Endometrium (tissue), 2 donors: ENCODE measurements at regions not wholly inside any gene's neighbourhood (a gene's known extent, or its start where the extent isn't known, plus 50 kb on each side); places are given as distances from the start of the nearest gene placed in this dataset.
"Not testable (repeated sequence)": the region's sequence is repeated elsewhere in the genome, so short reads cannot be mapped to it uniquely, and the experiment has no call there.

Source experiments
- FAIRE-seq: peaks from 2 replicates; lab custom pipeline; 2012; peaks lifted over from hg19 to GRCh38; lab: Jason Lieb, UNC
- donor health status: control.
- donor health status: control.

DNA sequence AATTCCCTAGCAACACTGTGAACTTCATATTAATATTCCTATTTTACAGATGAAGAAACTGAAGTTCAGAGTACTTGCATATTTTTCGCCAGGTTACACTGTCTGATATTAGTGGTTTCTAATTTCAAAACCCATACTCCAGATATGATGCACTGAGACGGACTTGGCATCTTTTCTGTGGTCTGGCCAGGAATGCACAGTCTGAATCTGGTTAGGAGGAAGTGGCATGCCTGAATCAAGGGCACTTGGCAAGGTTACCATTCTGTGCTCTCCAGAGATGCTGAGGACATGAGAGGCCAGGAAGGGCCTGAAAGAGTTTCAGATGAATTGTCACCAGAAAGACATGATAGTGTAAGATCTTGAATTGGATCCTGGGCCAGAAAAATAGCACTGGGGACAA, 150.1 kb downstream of the HAO1 start:
- FAIRE-seq = no peak

DNA sequence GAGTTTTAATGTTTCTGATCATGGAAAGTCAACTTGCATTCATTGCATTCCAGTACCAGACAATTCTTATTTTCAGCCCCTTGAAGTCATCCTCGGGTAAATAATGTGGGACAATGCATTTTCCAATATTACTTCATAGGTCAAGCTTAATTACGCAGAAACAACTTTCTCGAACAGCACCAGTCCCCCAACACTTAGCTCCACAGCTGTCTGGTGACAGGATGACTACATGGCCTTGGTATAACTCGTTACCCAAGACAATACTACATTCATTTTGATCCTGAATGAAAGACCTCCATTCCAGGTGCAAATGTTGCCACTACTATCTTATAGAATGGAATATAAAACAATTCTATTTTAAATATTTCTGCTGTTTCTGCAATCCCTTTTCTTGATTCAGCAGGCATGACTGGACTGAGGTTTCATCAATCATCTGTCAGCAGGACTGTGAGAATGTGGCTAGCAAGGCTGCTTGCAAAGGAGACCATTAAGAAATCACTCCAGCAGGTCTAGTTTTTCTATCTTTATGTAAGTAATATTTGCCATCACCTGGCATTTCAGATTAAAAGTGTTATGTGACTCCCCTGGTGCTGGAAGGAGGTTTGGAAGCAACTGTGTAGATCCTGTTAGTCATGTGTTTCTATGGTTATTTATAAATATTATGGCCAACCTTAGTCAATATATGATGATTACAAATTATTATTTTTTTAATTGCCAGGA, 147.9 kb downstream of the HAO1 start:
- no peak for FAIRE-seq

DNA sequence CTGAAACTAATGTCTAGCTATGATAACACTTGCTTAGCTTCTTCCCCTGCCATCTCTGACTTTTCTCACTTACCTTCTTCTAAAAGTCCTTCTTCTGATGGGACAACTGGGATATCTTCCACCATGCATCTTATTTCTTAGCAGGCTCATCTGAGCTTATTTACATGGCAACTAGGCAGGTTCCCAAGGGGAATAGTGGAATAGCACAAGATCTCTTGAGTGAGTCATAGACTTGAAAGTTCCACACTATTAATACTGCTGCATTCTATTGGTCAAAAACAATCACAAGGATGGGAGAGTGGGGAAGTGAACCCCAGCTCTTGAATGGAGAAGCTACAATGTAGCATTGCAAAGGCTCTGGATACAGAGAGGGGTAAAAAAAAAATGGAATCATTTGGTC, 142.1 kb downstream of the HAO1 start:
- FAIRE-seq = no peak

DNA sequence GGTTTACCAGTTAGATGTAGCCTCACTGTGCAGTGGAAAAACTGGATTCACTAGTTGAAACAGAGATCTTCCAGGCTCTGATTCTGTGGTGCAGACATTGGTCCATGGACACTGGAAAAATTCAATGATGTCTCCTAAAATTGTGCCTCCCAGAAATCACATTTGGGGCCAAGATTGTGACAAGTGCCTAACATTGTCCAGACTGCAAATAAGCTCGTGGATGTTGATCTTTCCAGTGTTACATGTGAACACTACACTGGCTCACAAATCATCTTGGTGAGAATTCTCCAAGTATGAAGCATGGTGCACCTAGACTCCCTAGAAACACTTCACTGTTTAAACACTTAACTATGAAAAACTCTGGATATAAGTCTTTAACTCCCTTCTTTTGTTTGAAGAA, 140.4 kb downstream of the HAO1 start:
- FAIRE-seq = no peak

DNA sequence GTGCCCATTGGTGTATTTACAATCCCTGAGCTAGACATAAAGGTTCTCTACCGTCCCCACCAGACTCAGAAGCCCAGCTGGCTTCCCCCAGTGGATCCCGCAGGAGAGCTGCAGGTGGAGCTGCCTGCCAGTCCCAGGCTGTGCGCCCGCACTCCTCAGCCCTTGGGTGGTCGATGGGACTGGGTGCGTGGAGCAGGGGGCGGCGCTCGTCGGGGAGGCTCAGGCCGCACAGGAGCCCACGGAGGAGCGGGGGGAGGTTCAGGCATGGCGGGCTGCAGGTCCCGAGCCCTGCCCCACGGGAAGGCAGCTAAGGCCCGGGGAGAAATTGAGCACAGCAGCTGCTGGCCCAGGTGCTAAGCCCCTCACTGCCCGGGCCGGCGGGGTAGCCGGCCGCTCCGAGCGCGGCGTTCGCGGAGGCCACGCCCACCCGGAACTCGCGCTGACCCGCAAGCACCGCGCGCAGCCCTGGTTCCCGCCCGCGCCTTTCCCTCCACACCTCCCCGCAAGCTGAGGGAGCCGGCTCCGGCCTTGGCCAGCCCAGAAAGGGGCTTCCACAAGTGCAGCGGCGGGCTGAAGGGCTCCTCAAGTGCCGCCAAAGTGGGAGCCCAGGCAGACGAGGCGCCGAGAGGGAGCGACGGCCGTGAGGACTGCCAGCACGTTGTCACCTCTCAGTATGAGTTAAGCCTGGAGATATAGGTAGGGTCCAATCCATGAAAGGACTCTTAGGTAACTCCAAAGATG, 136.7 kb downstream of the HAO1 start:
- FAIRE-seq = not testable (repeated sequence)

DNA sequence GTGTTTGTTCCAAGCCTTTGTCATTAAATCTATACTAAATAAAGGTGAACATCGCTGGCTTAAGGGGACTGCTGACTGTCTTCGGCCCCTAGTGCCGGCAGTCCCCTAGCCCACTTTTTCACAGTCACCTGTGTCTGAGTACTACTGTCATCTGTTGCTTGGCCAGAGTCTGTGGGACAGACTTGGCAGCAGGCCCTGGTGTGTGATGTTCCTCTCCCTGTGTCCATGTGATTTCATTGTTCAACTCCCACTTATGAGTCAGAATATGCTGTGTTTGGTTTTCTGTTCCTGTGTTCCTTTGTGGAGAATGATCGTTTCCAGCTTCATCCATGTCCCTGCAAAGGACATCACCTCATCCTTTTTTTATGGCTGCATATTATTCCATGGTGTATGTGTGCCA, 133.4 kb downstream of the HAO1 start:
- FAIRE-seq = no peak

DNA sequence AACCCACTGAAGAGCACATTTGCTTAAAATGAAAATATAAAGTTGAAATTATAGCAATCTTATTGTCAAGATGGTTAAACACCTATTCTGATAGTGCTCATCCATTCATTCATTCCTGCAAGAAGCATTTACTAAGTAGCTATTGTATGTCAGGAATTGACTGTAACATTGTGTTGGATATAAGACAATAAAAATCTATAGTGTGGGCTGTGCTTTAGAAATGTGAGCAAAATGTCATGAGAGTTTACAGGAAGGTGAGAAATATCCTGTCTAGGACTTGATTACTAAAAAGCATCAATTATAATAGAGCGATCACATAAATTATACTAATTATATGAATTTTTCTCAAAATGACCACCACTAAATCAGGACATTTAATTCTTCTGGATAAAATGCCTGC, 123.0 kb downstream of the HAO1 start:
- no peak for FAIRE-seq

DNA sequence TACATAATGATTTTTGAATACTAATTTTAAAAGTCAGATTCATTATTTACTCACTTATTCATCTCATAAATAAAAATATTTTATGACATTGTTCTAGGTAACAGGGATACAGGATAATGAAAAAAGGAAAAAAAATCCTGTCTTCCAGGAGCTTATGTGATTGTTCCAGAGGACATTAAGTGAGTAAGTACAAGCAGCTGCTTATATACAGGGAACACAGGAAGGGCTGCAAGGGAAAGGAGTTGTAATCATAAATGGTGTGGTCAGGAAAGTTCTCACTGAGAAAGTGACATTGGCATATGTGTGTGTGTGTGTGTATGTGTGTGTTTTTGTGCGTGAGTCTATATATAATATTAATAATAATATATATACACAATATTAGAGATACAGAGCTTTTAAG, 121.8 kb downstream of the HAO1 start:
- no peak for FAIRE-seq

DNA sequence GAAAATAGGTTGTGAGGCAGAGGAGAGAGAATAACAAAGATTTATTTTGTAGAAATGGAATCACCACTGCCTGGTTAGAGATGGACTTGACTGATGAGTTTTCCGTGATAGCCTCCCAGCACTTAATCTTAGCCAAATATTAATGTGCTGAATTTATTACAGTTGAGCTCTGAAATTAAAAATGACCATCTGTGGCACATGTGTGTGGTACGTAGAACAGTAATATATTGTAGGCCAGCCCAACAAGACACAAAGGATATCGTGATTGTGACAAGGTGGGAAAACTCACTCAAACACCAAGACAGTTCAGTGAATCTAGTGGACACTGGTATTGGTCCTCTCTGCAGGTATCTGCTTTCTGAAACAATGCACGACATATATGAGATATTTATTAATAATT, 119.4 kb downstream of the HAO1 start:
- FAIRE-seq = no peak

DNA sequence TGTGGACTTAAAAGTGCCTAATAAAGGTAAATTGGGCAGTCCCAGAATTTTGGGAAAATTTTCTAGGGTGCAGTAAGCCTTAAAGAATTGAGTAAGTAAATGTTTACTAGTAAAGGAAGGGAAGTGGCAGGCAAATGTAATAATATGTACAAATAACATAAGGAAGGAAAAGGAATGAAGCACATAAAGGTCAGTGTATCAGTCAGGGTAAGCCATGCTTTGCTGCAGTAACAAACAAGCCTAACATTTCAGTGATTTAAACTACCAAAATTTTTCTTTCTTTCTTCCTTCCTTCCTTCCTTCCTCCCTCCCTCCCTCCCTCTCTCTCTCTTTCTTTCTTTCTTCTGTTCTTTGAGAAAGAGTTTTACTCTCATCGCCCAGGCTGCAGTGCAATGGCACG, 117.5 kb downstream of the HAO1 start:
- FAIRE-seq = no peak

DNA sequence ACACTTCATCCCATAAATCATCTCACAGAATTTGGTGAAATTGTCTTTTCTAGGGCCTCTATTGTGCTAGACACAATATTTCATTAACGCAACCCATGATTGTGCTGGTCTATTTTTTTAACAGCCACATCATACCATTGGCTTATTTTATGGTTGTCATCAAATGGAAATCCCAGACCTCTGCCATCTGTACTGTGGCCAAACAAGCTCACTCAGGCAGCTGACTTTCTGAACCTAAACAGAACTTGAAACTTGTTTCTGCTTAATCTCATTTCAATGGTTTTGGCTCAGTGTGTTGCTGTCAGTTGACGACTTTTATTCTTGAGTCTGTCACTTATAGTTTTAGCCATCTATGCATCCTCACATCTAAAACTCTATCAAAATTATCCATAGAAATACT, 111.8 kb downstream of the HAO1 start:
- FAIRE-seq = no peak

DNA sequence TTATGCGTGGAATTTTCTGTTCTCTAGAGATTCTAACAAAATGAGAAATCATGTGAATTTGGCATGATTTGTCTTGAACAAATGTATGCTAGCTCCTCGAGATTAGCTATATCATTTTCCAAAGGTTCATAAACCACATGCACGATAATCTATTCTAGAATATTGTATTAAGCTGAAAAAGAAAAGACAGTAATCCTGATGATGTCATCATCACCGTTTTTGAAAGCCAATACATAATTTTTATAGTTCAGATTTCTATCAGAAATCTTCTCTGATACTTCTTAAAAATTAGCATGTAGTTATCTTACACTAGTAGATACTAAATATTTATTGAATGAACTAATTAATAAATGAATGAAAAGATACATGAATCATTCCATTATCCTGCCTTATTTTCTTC, 111.2 kb downstream of the HAO1 start:
- FAIRE-seq = no peak

DNA sequence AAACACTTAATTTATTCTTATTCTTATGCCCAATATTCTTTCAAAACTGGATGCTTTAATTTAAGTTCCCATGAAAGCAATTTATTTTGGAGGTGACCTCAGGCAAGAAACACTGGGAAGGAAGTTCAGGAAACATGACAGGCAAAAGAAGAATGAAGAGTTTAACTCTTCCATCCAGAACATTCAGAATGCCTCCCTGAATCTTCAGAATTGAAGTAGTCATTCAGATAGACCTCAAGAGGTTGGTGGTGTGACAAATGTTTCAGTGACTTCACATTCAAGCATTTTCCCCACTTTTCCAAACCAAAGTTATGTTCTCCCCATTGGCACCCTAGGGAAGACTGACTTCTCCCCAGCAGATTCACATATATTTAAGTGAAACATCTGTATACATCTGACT, 110.5 kb downstream of the HAO1 start:
- no peak for FAIRE-seq
